ENCODE measurements at regions not wholly inside any gene's neighbourhood (a gene's known extent, or its start where the extent isn't known, plus 50 kb on each side); places are given as distances from the start of the nearest gene placed in this dataset.

DNA sequence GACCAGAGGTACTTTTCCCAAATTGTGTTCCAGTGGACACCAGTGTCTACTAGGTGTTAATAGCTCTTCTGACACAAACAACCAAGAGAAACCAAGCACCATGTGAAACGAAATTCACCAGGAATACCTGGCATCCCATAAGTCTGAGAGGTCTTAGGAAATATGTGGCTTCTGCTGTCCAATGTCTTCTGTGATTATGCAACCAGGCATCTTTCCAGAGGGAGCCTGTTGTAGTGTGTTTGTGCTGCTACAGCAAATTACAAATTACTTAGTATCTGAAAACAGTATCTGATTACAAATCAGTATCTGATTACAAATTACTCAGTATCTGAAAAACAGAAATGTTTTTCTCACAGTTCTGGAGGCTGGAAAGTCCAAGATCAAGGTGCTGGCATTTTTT, 133.6 kb upstream of the NPVF start:
- DNase-seq = no peak

DNA sequence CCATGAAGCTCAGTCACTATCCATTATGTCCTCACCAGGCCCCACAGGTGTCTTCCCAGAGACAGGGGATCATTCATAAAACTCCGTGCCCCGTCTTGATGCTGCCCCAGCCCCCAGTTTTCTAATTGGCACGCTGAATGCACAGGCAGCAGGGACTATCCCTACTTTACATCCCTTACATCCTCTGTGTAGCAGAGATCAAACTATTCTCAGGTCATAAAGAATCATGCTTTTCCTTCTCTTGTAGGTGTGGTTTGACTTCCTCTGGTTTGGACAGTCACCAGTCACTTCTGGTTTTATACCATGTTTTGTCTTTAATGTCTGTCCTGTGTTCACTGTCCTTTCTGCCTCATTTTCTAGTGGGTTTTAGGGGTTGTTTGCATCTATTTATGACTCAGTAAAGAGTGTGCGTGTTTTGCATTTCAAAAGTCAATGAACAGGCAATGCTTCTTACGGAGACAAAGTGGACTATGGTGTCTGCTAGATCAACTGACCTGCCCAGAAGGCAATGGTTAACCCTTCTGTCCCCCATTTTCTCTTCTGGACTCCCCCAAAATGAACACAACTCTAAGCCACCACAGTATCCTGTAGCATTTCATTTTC, 140.4 kb upstream of the NPVF start:
- no peak for DNase-seq

DNA sequence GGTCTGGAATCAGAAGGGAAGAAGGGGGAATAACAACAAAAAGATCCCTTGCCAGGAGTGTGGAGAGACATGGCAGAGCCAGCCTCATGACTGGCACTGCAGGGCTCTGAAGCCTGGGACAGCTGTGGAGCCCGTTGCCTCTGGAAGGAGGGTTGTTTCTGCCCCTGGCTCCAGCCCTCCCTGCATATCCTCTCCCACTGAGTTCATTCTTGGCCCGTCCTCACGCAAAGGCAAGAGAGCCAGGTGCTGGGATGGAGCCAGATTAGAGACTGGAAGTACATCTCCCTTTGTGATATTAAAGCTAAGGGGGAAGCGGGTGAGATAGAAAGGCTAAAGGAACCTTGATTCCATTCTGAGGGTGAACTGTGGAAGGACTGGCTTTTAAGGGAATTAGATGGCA, 141.5 kb upstream of the NPVF start:
- no peak for DNase-seq

DNA sequence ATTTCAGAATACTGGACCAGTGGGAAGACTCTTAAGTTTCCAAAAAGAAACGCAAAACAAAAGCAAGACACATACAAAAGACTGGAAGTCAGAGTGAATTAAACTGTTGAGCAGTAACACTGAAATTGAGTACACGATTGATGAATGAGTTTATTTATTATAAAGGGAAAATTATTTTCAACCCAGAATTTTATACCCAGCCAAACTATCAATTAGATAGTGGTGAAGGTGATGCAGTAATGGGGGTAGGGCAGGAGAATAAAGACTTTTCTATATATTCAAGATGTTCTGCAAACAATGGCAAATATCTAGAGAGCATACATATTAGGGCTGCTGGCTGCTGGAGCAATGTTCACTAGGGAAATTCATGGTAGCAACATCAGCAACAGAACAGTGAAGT, 143.7 kb upstream of the NPVF start:
- DNase-seq = no peak

DNA sequence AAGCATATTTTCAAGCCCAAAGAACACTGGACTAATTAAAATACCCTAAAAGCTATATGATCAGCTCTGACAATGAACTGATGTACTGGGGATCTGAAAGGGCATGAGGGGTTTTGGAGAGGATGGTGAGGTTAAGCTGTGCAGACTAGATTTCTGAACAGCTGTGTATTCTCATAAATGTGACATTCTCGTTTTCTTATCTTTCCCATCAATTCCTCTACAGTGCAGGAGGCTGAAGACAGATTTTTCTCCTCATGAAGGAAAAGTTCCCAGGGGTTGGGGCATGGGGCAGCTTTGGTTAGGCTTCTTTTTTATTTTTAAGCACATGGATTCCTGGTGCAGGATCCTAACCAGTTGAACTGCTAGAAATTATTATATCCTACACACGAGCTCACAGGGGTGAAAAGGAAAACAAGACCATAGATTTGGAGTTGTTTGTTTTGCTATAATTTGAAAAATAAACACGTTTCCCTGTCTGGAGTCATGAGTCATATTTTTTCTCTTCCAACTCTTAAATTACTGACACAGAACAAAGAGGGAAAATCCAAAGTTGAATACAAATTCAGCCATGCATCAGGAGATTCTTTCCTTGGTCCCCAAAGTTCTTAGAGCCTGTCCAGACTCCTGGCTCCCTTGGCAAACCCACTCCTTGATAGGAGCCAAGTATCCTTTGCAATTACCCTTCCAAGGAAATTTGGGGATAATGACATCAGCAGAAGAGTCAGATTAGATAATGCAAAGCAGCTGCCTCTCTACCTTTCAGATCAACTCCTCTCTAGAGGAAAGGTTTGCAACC, 147.7 kb upstream of the NPVF start:
- no peak for DNase-seq

DNA sequence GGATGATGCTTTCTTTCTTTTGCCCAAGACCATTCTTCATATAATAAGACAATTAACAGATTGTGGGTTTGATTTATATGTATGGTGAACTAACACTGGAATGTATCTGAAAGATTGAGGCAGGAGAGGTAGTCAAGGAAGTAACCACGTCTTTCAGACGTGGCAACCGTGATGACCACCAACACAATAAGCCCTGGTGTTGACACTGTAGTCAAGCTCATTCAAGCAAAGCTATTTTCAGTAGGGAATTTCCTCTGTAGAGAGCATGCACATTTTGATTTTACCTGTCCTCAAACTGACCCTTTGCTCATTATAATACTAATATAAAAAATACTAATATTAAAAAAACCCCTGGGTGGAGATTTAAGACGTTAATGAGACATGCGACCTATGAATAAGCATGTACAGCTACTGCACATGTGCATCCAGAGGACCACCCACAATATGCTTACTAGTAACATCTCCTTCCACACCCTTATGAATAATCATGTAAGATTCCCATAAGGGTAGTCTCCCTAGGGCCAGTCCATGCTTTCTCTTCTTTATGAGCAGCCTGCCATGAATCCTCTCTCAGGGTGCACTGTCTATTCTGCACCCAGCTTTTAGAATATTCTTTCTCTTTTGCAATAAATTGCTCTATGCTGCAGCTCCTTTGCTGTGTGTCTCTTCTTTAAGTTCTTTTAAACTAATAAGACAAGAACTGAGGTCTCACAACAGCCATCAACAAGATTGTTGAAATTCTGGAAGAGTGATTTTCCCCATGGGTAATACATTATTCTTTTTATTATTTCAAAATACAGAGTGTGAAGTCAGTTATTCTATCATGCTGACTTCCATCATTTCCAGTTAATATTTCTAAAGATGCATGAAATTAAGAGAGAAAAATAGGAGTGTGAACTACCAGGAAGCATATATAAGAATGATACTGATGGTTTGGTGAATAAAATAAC, 151.3 kb upstream of the NPVF start:
- DNase-seq = no peak

DNA sequence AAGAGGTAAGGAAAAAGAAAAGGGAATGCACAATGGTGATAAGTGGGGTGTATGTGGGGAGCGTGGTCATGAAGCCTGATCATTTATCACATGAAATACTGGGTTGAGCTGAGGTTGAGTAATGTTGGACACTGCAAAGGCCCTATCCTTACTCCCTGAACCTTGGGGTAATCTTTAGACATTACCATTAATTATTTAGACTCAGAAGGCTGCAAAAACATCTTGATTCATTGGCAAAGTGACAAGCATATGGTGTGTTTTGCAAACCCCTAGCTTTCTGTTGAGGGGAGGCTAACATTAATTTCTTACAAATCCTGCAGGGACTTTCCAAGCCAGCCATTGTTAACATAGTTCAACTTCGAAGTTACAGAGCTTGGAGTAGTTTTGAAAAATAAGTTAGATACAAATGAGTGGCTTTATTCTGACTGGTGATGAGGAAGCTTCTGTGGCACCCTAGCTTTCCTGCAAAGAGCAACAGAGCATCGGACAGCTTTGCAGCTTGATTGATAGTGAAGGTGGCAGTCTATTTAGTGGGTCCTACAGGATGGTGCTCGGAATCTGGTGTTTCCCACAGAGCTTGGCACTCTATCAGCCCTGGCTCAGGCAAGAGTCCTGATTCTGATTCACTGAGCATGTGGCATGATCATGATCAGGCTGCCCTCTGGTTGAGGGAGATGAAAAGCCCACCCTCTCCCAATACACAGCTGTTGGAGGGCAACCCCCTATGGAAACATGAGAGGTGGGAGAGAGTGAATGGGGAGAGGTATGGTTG, 153.7 kb upstream of the NPVF start:
- no peak for DNase-seq

DNA sequence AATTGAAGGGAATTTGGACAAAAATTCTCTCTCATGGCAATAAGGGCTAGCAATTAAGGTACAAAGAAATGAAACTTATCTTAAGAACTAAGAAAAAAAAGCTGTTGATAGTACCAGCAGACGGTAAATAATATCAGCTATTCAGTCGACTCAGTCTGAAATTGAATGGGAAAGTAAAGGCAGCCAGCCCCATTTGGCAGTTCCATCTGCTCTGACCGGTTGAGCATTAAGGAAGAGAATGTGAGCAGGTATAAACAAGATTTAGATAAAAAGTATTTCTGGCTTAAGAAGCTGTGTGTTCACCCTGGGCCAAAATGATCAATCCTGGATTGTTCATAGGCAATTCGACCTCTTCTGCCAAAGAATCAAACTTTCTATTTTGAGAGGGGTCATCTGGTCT, 154.6 kb upstream of the NPVF start:
- DNase-seq = no peak

DNA sequence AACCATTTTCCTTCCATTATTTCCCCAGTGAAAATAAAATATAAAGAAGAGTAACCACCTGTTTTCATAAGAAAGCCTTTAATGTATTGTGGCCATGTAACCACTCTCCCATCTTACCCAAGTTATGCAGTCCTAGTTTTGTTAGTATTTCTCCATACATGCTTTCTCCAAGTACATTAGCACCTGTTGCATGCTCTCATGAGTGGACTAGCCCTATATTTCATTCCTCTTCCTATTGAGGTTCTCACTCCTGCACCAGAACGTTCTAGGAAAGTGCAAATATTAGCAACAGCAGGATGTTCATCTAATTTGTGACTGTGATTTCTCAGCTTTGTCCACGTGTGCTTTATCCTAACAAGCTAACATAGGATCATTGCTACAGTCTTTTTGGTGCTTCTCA, 155.1 kb upstream of the NPVF start:
- no peak for DNase-seq

DNA sequence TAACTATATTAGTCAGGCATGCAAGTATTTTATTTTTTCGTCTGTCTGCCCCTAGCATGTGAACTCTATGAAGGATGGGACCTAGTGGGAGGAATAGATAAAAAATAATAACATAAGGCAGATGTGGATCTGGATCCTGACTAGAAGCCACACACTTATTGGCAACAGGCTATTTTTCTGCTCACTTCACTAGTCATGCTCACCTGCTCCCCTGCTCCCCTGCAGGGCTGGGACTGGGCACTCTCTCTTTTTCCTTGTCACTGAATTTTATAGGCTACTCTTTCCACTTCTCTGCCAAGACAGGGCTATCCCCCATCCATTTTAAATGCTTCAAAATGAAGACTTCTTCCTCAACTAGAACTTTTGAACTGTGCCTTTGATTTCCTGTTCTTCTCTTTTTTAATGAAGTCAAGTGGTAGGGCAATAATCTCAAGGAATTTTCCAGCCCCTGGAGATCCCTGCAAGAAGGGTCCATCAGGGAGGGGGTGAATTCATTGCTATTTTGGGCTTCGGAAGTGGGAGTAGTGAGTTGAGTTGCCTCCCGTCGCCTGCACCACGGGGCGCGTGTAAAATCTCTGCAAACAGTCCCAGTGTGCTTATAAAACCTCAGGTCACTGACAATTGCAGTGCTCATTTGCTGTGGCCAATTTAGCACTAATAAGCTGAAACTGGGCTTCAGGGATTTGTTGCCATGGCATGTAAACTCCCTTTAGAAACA, 156.7 kb upstream of the NPVF start:
- no peak for DNase-seq

DNA sequence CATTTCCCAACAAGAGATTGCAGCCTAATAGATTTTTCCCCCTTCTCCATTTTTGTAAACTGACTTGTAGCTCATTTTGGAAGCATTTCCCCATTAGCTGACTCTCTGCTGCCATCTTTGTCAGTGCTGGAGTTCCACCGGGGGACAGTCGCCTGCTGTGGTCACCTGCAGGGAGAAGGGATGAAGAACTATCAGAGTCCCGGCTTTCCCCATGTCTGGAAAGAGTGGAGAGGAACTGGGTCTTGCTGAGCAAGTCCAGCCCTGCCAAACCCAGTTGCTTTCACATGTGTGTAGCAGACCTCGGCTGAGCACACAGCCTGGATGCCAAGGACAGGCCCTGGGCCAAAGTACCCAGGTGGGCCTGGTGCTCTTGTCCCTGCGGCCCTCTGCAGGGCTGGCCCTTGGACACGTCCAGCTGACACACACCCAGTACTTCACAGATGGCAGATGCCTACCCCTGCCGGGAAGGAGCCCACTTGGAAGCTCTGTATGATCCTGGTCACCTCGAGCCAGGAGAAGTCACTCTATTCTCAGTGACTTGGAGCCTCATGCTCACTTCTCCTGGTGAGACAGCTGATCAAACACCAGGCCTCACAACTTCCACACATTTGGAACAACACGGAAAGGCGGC, 157.3 kb upstream of the NPVF start:
- DNase-seq = no peak

DNA sequence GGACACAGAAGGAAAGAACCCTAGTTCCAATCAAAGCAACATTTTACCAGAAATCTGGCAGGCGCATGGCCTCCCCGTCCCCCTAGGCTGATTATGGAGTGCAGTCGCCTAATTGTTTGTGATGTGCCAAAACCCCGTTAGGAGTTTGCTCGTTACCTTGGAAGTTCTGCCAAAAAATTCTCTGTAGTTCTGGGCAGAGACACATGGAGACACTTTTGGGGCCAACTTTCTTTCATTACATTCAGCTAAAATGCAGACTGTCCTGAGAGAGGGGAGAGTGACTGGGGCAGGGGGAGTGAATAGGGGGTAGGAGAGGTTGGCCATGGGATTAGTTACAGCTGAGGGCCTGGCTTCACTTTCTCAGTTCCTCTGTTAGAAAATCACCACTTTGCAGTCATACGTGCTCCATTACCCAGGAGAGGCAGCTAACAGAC, 158.0 kb upstream of the NPVF start:
- no peak for DNase-seq

DNA sequence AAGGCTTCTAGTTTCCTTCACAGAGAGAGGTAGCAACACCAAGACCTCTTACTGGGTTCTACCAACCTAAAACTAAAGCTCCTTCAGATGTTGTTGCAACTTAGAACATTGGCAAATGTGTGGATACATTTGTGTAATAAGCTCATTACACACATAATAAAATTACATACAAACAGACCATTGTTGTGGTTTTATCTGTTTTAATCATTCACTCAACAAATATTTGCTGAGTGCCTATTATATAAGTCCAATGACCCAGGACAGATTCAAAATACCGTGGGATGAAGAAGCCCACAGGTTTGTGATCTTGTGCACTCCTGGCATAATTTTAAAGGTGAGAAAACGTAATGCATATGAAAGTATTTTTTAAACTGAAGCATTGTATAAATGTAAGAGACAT, 160.4 kb upstream of the NPVF start:
- DNase-seq = no peak

DNA sequence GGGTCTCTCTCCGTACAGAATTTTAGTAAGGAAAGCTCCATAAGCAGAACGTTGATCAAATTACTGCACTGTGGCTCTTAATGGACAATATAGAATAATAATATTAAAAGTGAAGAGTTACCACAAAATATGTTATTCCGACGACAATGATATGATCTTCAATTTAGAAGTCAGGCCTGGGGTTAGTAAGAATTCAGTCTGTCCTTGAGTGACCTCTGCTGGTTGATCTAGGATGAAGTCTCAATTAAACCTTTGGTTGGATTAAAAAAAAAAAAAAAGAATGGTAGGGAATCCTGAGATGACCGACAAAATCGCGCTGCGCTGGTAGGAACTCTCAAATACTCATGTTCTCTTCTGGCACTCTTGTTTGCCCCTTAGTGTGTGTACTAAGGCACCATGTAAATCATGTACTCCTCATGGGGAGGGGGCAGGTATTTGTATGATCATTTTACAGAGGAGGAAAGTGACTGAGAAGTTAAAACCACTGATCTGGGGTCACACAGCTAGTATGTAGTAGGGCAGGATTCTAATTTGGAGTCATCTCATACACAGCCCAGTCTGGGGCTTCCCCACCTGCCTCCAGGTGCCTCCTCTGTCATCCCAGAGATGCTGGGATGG, 161.3 kb upstream of the NPVF start:
- no peak for DNase-seq

DNA sequence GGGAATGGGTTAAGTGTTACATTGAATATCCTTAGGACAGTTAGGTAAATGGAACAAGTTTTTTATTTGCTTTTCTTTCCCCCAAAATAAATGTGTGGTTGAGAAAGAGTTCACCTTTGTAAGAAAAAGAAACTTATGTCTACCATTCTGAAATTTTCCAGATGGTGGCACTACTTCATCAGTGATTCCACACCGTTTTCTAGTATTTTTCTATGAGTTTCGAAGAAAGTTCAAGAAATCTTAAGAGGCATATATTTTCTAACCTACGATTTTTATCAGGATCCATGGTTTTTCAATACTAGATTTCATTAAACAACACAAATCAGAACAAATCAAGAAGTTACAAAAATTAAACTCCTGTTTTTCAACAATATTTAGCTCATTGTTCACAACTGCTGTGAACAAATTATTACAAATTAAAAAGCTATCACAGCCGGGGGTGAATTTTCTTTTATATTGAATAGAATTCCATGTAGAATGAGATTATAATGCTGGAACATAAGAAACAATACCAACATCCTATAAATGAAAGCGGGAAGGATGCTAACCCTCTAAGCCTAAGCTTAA, 163.1 kb upstream of the NPVF start:
- DNase-seq = no peak

DNA sequence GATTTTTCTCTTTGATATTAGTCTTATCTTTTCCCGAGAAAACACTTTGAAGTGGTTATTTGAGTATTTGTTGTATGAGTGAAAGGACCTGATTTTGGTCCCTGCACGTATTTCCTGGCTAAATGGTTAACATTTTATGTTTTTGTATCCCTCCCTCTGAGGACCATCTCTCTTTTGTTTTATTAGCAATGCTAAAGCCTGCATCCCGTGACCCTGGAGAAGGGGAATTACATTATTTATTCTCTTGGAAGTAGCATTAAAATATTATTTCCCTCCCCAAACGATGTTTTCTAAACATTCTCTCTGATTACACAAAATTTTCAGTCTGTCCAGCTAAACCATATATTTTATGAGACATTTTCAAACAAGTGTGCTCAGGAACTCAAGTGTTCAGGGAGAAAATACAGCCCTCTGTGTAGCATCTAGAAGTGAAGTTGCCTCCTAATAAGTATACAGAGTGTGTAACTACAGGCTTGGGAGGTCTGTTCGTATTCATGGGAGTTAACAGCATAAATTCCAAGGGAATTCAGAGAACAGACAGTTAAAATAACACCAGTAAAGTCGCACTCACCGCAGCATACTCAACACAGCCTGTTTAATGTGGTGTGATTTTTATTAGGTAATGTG, 163.8 kb upstream of the NPVF start:
- DNase-seq = no peak

DNA sequence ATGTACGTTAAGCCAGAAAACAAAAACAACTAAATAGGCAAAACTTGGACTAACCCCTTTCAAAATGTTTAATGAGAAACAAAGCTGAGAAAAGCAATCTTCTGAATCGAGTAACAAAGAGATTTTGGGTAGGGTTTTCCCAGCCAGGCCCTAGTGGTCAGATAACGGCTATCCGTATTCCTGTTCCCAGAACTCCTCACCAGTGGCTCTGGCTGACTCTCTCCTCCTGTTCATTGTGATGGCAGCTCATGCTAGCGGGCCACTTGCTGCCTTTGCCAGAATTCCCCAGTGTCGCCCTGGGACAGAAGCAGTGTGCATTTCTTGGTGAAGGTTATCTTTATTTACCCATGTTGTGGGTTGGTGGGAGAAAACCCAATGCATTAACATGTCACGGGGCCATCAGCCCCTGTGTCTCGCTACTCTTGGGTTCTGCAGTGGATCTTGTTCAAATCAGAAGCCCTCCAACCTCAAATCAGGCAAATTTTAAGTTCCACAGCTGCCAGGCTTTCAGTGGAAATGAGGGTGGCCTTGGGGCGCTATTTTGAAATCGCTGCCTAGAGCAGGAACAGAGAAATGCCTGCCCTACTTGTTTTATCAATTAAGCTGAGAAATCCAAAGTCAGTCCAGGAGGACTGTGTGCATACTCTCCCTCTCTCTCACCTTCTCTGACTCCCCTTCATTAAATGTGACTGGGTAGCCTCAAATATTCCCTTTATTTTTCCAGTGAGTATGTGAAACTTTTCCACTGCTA, 164.5 kb upstream of the NPVF start:
- no peak for DNase-seq

DNA sequence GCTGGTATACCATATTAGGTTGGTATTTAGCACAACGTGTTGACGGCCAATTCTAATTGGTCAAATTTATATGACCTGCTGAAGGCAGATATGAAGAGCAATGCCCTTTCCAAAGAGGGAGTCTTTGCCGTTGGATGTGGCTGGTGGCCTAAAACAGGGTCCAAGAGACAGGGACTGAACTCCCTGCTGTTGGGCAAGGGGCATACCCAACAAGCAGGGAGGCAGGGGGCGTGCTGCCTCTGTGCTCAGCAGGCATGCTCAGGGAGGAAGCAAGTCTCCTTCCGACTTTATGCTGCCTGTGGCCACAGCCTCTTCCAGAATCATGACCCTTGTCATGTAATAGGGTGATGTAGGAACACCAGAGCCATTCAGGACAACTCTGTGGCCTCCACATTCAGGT, 167.7 kb upstream of the NPVF start:
- no peak for DNase-seq

DNA sequence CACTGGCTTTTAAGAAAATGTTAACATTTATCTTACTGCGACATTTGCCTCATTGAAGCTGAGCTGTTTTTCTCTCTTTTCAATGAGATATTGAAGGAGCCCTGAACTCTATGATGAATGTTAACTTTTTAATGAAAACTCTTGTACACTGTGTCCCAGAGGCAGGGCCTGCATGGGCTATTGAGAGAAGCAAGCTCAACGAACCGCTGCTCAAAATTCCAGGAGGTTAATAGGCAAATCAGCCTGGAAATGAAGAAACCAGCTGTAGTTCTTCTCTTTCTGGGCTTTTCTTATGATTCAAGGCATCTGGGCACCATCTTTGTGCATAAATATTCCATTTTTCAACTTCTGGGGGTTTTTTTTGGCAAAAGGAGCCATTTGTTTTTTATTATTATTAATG, 168.4 kb upstream of the NPVF start:
- no peak for DNase-seq

DNA sequence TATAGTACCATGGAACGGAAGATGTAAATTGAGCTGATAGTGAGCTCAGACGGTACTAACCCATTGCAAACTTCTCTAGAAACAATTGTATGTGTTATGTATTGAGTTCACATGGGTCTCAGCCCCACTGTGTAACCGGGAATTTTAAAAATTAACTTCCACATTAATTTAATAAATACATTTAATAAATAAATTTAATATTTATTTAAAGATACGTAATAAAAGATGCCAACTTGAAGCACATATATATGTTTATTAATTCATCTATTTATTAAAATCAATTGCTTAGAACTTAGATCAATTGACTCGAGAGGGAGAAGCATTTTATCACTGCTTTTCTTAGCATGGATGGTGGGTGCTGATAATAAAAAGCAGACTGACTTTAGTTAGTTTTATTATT, 170.1 kb upstream of the NPVF start:
- DNase-seq = no peak
